ENCODE measurements at regions not wholly inside any gene's neighbourhood (a gene's known extent, or its start where the extent isn't known, plus 50 kb on each side); places are given as distances from the start of the nearest gene placed in this dataset.

DNA sequence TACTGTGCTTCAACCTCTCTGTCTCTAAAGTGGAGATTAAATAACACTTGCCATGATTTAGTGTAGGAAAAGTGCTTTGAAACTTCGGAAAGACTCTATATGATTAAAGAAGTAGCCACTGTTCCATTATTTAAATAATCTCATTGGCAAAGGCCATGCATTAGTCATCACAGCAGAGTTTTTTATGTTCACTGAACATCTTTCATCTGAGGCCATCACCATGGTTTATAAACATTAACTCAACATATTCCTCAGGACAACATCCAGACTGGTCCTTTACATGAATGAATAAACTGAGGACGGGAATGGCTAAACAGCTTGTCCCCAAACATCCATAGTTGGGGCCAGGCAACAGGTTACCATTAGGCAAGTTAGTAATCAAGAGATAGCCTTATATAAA lies 124.6 kb upstream of the FRMD6 start:
- Mint-ChIP-seq H3K4me1 (ENCODE audit: unreplicated experiment) (peaks cover 20% of the 10 kb centered on the region), H3K27ac (ENCODE audit: unreplicated experiment) (no peak overlapping the region), H3K9me3 (ENCODE audit: unreplicated experiment) (no peaks in the 10 kb centered on the region), H3K4me3 (ENCODE audit: unreplicated experiment) (no peak overlapping the region), H3K36me3 (ENCODE audit: unreplicated experiment) (no peaks in the 10 kb centered on the region), H3K27me3 (ENCODE audit: unreplicated experiment) (no peaks in the 10 kb centered on the region)
- DNase-seq (ENCODE audit: extremely low spot score, unreplicated experiment), result no peak
- TF ChIP-seq, protein P1, sequence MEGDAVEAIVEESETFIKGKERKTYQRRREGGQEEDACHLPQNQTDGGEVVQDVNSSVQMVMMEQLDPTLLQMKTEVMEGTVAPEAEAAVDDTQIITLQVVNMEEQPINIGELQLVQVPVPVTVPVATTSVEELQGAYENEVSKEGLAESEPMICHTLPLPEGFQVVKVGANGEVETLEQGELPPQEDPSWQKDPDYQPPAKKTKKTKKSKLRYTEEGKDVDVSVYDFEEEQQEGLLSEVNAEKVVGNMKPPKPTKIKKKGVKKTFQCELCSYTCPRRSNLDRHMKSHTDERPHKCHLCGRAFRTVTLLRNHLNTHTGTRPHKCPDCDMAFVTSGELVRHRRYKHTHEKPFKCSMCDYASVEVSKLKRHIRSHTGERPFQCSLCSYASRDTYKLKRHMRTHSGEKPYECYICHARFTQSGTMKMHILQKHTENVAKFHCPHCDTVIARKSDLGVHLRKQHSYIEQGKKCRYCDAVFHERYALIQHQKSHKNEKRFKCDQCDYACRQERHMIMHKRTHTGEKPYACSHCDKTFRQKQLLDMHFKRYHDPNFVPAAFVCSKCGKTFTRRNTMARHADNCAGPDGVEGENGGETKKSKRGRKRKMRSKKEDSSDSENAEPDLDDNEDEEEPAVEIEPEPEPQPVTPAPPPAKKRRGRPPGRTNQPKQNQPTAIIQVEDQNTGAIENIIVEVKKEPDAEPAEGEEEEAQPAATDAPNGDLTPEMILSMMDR (IDR thresholded peaks at IDR 0.05), result no peak

DNA sequence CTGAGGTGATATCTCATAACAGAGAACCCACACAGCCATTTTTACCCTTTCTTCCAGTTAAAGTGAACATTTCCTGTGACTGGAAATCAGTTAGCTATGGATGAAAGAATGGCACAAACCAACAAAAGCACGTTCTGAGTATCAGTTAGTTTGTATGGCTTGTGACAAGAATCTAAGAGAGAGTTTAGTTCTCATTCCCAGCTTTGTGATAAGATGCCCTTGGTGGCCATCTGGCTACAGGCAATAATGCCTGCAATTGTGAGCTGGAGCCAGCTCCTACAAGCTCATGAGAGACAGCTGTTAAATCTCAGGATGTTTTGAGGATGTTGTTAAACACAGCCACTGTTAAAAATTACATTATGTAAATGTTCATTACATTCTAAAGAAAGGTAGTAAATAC lies 122.0 kb upstream of the FRMD6 start:
- peaks cover 32% of the 10 kb centered on the region for H3K4me1 Mint-ChIP-seq (ENCODE audit: unreplicated experiment)
- TF ChIP-seq, protein P1 (IDR thresholded peaks at IDR 0.05), result no peak

DNA sequence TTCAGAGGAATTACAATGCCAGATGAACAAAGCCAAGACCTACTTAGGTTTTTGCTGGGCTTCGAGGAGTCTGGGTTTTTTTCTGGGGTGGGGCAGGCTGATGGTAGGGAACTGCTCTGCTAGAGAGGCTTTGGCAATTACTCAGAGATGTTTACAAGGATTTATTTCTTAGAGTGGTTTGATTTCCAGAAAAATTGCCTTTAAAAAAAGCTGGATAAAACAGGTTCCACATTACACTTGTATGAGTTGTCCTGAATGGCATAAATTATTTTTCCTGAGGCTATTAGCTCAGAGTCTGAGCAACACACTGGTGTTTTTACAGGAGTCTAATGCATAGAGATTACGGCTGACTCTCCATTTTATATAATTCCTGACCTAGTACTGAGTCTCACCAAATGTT lies 118.5 kb upstream of the FRMD6 start:
- H3K36me3 Mint-ChIP-seq (ENCODE audit: unreplicated experiment), result no peaks in the 10 kb centered on the region
- no peaks in the 10 kb centered on the region for H3K27me3 Mint-ChIP-seq (ENCODE audit: unreplicated experiment)
- peaks cover 28% of the 10 kb centered on the region for H3K4me1 Mint-ChIP-seq (ENCODE audit: unreplicated experiment)
- no peaks in the 10 kb centered on the region for H3K9me3 Mint-ChIP-seq (ENCODE audit: unreplicated experiment)
- no peak for DNase-seq (ENCODE audit: extremely low spot score, unreplicated experiment)
- TF ChIP-seq, protein P1 (IDR thresholded peaks at IDR 0.05), result no peak
- H3K27ac Mint-ChIP-seq (ENCODE audit: unreplicated experiment), result peak overlapping the region; percentile 86
- H3K4me3 Mint-ChIP-seq (ENCODE audit: unreplicated experiment), result no peak overlapping the region

More for the DNA sequence above, 122.0 kb upstream of the FRMD6 start:
- H3K4me3 Mint-ChIP-seq (ENCODE audit: unreplicated experiment), result no peak overlapping the region
- no peaks in the 10 kb centered on the region for H3K36me3 Mint-ChIP-seq (ENCODE audit: unreplicated experiment)
- no peak for DNase-seq (ENCODE audit: extremely low spot score, unreplicated experiment)
- H3K27ac Mint-ChIP-seq (ENCODE audit: unreplicated experiment), result no peak overlapping the region
- H3K27me3 Mint-ChIP-seq (ENCODE audit: unreplicated experiment), result no peaks in the 10 kb centered on the region
- H3K9me3 Mint-ChIP-seq (ENCODE audit: unreplicated experiment), result no peaks in the 10 kb centered on the region

DNA sequence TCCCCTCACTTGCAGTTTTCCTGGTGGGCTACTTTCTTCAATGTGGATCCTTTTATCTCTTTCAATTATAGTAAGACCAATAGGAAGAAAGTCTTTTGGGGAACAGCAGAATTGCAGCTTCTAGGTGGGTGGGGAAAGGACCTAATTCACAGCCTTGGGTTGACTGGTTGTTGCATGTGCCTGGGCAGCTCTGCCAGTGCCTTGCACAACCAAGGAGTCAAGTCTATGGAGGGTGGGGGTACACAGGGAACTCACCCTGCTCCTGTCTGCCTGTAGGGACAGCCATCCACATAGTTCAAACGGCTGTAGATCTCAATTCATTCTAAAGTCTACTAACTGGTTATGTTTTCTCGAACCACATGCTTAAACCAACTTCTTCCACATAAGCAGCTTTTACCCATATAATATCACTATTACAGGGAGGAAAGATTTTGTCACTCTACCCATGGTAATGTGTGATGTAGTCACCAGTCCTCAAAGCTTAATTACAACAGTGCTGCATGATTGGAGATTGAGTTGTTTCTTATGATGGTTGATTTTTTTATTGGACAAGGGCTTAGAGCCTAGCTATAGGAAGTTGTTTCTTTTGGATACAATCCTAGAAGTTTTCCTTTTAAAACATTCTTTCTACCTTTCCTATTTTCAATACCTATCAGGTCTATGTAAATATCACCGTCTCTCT lies 117.7 kb upstream of the FRMD6 start:
- Mint-ChIP-seq H3K27me3 (ENCODE audit: unreplicated experiment) (no peaks in the 10 kb centered on the region), H3K4me1 (ENCODE audit: unreplicated experiment) (peaks cover 28% of the 10 kb centered on the region), H3K36me3 (ENCODE audit: unreplicated experiment) (no peaks in the 10 kb centered on the region), H3K9me3 (ENCODE audit: unreplicated experiment) (no peaks in the 10 kb centered on the region), H3K4me3 (ENCODE audit: unreplicated experiment) (no peak overlapping the region), H3K27ac (ENCODE audit: unreplicated experiment) (peak overlapping the region; percentile 86)
- TF ChIP-seq, protein P1 (IDR thresholded peaks at IDR 0.05), result no peak
- no peak for DNase-seq (ENCODE audit: extremely low spot score, unreplicated experiment)

DNA sequence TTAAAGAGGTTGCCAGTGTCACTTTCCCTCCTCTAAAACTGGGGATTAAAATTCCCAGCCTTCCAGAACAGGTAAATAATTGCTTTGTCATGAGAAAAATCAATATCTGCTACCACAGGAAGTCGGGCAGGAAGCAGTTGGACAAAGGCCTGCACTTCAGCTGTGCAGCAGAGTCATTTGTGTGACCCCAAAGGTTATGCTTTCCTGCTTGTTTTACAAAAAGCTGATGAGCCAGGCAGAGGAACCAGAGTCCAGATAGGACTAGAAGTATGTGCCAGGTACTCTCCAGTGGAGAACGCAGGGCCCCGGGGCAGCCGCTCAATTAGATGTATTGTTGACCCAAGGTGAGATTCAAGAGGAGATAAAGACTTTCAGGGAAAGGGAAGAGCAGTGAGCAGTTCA lies 117.1 kb upstream of the FRMD6 start:
- no peaks in the 10 kb centered on the region for H3K9me3 Mint-ChIP-seq (ENCODE audit: unreplicated experiment)
- no peak for DNase-seq (ENCODE audit: extremely low spot score, unreplicated experiment)
- no peaks in the 10 kb centered on the region for H3K36me3 Mint-ChIP-seq (ENCODE audit: unreplicated experiment)
- H3K27me3 Mint-ChIP-seq (ENCODE audit: unreplicated experiment), result no peaks in the 10 kb centered on the region
- no peak overlapping the region for H3K4me3 Mint-ChIP-seq (ENCODE audit: unreplicated experiment)
- peak overlapping the region; percentile 57 for H3K27ac Mint-ChIP-seq (ENCODE audit: unreplicated experiment)
- H3K4me1 Mint-ChIP-seq (ENCODE audit: unreplicated experiment), result peaks cover 29% of the 10 kb centered on the region
- TF ChIP-seq, protein P1 (IDR thresholded peaks at IDR 0.05), result no peak

All from osteocyte (in vitro differentiated cells).